ENCODE measurements at regions not wholly inside any gene's neighbourhood (a gene's known extent, or its start where the extent isn't known, plus 50 kb on each side); places are given as distances from the start of the nearest gene placed in this dataset.

DNA sequence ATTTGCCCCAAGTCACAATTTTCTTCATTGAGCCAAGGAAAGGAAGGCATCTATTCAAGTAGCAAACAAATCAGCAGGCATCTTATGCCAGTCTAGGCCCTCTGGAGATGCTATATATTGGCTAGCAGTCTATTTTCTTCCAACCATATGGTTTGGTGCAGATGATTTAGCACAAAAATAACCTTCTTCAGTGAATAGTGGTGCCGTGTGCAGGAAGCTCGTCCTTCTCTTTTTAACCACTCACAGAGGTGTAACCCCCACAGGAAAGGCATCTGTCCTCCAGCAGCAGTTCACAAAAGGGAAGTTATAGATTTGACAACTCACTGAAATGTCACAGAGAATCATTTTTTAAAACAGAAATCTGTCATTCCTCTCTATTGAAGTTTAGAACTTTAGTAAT is 445.7 kb upstream of the SYT1 start:
- TF ChIP-seq, protein P1, sequence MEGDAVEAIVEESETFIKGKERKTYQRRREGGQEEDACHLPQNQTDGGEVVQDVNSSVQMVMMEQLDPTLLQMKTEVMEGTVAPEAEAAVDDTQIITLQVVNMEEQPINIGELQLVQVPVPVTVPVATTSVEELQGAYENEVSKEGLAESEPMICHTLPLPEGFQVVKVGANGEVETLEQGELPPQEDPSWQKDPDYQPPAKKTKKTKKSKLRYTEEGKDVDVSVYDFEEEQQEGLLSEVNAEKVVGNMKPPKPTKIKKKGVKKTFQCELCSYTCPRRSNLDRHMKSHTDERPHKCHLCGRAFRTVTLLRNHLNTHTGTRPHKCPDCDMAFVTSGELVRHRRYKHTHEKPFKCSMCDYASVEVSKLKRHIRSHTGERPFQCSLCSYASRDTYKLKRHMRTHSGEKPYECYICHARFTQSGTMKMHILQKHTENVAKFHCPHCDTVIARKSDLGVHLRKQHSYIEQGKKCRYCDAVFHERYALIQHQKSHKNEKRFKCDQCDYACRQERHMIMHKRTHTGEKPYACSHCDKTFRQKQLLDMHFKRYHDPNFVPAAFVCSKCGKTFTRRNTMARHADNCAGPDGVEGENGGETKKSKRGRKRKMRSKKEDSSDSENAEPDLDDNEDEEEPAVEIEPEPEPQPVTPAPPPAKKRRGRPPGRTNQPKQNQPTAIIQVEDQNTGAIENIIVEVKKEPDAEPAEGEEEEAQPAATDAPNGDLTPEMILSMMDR (IDR thresholded peaks at IDR 0.05), result no peak
- TF ChIP-seq ZFX (IDR thresholded peaks at IDR 0.05; ENCODE audit: borderline replicate concordance), result no peak

Data from 22Rv1 (cell line).